ENCODE measurements at regions not wholly inside any gene's neighbourhood (a gene's known extent, or its start where the extent isn't known, plus 50 kb on each side); places are given as distances from the start of the nearest gene placed in this dataset.

GRCh38 chr9:25603106-25603505, 75.1 kb downstream of the TUSC1 start:
- TF ChIP-seq POLR2AphosphoS5 (IDR thresholded peaks at IDR 0.05) (no peak), CTCF (IDR thresholded peaks at IDR 0.05 in 8 of 11, conservative IDR thresholded peaks at IDR 0.05 in 3 of 11) (no peak)

All from spleen (tissue), 7 donors.